ENCODE measurements at regions not wholly inside any gene's neighbourhood (a gene's known extent, or its start where the extent isn't known, plus 50 kb on each side); places are given as distances from the start of the nearest gene placed in this dataset.

GRCh38 chr1:55927702-55928290 is 651.6 kb downstream of the PLPP3 start:
- H3K9me3 ChIP-seq (replicated peaks; ENCODE audit: control insufficient read depth, insufficient read depth, low read length) = no peaks in the 10 kb centered on the region
- no peak overlapping the region for H3K9ac ChIP-seq (ENCODE audit: control insufficient read depth, insufficient read depth, low read length)
- no peaks in the 10 kb centered on the region for H4K20me1 ChIP-seq (ENCODE audit: control insufficient read depth, insufficient read depth)
- POLR2A ChIA-PET = no interaction called here
- ATAC-seq = no peak
- intact Hi-C loops (cut with micrococcal nuclease; ENCODE audit: unreplicated experiment) = no loop called here
- in situ Hi-C loops (cut with MboI) = no loop called here
- H3K27me3 ChIP-seq (replicated peaks in 1 of 2; ENCODE audit: control insufficient read depth in 2 of 2, insufficient read depth in 2 of 2, low read length in 1 of 2) = no peaks in the 10 kb centered on the region
- DNase-seq (ENCODE audit: low read depth, low spot score) = no peak
- no peak overlapping the region for H3K4me2 ChIP-seq (ENCODE audit: control insufficient read depth, insufficient read depth)
- no peak for TF ChIP-seq CREB1 (IDR thresholded peaks at IDR 0.05; ENCODE audit: low read depth)
- TF ChIP-seq SMARCA5 (IDR thresholded peaks at IDR 0.05) = no peak
- TF ChIP-seq, protein P1, sequence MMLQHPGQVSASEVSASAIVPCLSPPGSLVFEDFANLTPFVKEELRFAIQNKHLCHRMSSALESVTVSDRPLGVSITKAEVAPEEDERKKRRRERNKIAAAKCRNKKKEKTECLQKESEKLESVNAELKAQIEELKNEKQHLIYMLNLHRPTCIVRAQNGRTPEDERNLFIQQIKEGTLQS (IDR thresholded peaks at IDR 0.05; ENCODE audit: borderline replicate concordance, extremely low read depth, low read depth, low read length) = no peak
- no peak for TF ChIP-seq POLR2A (IDR thresholded peaks at IDR 0.05; ENCODE audit: low read depth, low read length)
- no peak for TF ChIP-seq TBL1XR1 (IDR thresholded peaks at IDR 0.05; ENCODE audit: low read depth, low read length)
- TF ChIP-seq, protein P2, sequence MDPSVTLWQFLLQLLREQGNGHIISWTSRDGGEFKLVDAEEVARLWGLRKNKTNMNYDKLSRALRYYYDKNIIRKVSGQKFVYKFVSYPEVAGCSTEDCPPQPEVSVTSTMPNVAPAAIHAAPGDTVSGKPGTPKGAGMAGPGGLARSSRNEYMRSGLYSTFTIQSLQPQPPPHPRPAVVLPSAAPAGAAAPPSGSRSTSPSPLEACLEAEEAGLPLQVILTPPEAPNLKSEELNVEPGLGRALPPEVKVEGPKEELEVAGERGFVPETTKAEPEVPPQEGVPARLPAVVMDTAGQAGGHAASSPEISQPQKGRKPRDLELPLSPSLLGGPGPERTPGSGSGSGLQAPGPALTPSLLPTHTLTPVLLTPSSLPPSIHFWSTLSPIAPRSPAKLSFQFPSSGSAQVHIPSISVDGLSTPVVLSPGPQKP (IDR thresholded peaks at IDR 0.05; ENCODE audit: low read depth, low read length) = no peak
- no peak for TF ChIP-seq KLF5 (IDR thresholded peaks at IDR 0.05; ENCODE audit: partially characterized antibody)
- no peak for TF ChIP-seq MYB (IDR thresholded peaks at IDR 0.05; ENCODE audit: borderline replicate concordance, low read depth, low read length)
- TF ChIP-seq EGR1 (IDR thresholded peaks at IDR 0.05; ENCODE audit: borderline replicate concordance in 1 of 2, low read depth in 2 of 2, low read length in 2 of 2) = no peak
- no peak for TF ChIP-seq SP1 (IDR thresholded peaks at IDR 0.05; ENCODE audit: low read depth, low read length)
- TF ChIP-seq CBX5 (IDR thresholded peaks at IDR 0.05; ENCODE audit: low read depth) = no peak
- TF ChIP-seq IKZF1 (conservative IDR thresholded peaks at IDR 0.05) = no peak
- TF ChIP-seq ATF7 (IDR thresholded peaks at IDR 0.05; ENCODE audit: low read depth) = no peak
- RAD21 ChIA-PET (ENCODE audit: unreplicated experiment) = no interaction called here
- no peak overlapping the region for H3K4me3 ChIP-seq
- no peak overlapping the region for H3K27ac ChIP-seq (ENCODE audit: control insufficient read depth, insufficient read depth)
- H3K4me1 ChIP-seq (ENCODE audit: control insufficient read depth, insufficient read depth, low read length) = no peaks in the 10 kb centered on the region
- WGBS (ENCODE audit: insufficient coverage, insufficient replicate concordance, low lambda C conversion rate, missing lambda C conversion rate) = 29% methylated on average over 1 of the region's 1 CpG
- H2AFZ ChIP-seq (ENCODE audit: control insufficient read depth, low read depth, low read length) = no peak overlapping the region
- SMC1A ChIA-PET (ENCODE audit: uncharacterized antibody, unreplicated experiment) = no interaction called here
- no peaks in the 10 kb centered on the region for H3K36me3 ChIP-seq (ENCODE audit: control insufficient read depth in 2 of 2, insufficient read depth in 2 of 2, low read length in 1 of 2)
- BruUV-seq (replicated peaks) = no TSS peak
- CTCF ChIA-PET = no interaction called here
- FAIRE-seq = no peak
- no peaks in the 10 kb centered on the region for H3K79me2 ChIP-seq (ENCODE audit: control insufficient read depth, insufficient read depth, low read length)
